ENCODE measurements at regions not wholly inside any gene's neighbourhood (a gene's known extent, or its start where the extent isn't known, plus 50 kb on each side); places are given as distances from the start of the nearest gene placed in this dataset.
A peak's percentile ranks its signal among the peaks of the same experiment; 100 is the strongest.

DNA sequence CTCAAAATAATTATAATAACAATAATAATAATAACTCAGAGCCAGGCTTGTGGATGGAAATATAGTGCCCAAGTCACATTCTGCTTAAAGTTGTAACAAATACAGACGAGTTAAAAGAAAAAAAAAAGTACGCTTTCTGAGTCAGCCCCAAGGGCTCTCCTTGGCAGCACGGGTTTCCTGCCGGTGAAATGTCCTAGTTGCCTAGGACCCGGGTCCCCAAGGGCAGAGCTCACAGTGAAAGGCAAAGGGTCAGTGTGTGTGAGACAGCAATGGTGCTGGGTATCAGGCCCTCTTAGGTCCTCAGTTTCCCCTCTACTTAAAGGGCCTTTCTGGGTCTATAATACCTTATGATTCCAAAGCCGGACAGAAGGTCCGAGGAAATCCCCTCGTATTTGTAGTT, 96.3 kb upstream of the CLMN start:
- no peak overlapping the region for H3K27ac ChIP-seq (ENCODE audit: insufficient read depth, low read depth, low read length, poor library complexity, severe bottlenecking)
- H3K27me3 ChIP-seq (ENCODE audit: control insufficient read depth, insufficient read depth, low read length, poor library complexity, severe bottlenecking) = no peaks in the 10 kb centered on the region
- H3K9me3 ChIP-seq (ENCODE audit: control insufficient read depth, low read length) = no peaks in the 10 kb centered on the region
- no peaks in the 10 kb centered on the region for H3K36me3 ChIP-seq (ENCODE audit: control insufficient read depth, insufficient read depth, low read length)
- no peak overlapping the region for H3K4me3 ChIP-seq (ENCODE audit: insufficient read depth, low read depth, low read length)
- WGBS, 2 experiments = 89 to 90% methylated on average over 8 of the region's 8 CpGs
- no peaks in the 10 kb centered on the region for H3K4me1 ChIP-seq (ENCODE audit: control insufficient read depth, insufficient read depth, low read length)

DNA sequence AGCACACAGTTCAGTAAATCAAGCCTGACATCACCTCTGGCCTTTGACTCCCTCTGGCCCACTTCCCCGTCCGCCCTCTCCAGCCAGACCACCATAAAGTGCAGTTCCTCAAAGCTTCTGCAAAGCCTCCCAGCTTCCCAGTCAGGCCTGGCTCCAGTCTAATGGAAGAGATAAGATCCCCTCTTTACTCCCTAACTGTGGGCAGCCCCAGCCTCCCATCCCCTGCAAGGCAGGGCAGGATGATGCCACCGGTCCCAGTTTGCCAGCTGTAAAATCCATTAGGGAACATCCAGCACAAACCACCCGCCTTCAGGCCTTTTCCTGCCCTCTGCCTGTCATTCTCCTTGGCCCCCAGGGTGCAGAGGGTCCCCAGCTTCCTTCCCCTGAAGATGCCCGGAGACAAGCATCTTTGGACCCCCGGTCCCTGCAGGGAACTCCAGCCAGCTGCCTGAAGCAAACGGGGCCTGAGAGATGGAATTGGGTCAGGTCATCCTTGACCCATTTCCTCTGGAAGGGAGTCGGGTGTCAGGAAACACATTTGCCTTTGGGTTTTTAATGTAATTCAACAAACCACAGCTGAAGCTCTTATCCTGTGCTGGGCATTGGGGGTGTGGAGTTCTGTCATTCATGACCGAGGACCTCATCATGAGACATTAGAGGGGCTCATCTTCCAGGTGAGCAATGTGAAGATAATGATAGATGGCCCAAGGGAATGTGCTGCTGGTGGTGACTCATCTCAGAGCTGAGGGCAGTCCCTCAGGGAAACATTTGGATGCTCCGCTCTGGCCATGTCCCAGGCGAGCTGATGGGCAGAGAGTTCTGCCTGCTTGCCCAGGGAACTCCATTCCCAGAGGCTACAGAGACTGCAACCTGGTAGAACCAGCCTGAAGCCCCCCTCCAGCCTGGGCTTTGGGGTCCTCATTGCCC, 93.8 kb upstream of the CLMN start:
- Histone ChIP-seq H3K36me3 (ENCODE audit: control insufficient read depth, insufficient read depth, low read length) (no peaks in the 10 kb centered on the region), H3K9me3 (ENCODE audit: control insufficient read depth, low read length) (no peaks in the 10 kb centered on the region), H3K27me3 (ENCODE audit: control insufficient read depth, insufficient read depth, low read length, poor library complexity, severe bottlenecking) (no peaks in the 10 kb centered on the region), H3K4me3 (ENCODE audit: insufficient read depth, low read depth, low read length) (no peak overlapping the region), H3K4me1 (ENCODE audit: control insufficient read depth, insufficient read depth, low read length) (peaks cover 7% of the 10 kb centered on the region), H3K27ac (ENCODE audit: insufficient read depth, low read depth, low read length, poor library complexity, severe bottlenecking) (no peak overlapping the region)
- 89% methylated on average over 11 of the region's 11 CpGs for WGBS, 2 experiments

GRCh38 chr14:95410838-95411237, 91.1 kb upstream of the CLMN start:
- WGBS, 2 experiments = 64 to 76% methylated on average over 2 of the region's 2 CpGs
- no peak overlapping the region for H3K4me3 ChIP-seq (ENCODE audit: insufficient read depth, low read depth, low read length)

GRCh38 chr14:95409477-95410272, 90.0 kb upstream of the CLMN start:
- 49 to 58% methylated on average over 12 of the region's 12 CpGs for WGBS, 2 experiments
- Histone ChIP-seq H3K4me1 (ENCODE audit: control insufficient read depth, insufficient read depth, low read length) (peaks cover 7% of the 10 kb centered on the region), H3K27ac (ENCODE audit: insufficient read depth, low read depth, low read length, poor library complexity, severe bottlenecking) (peak overlapping the region; percentile 36), H3K9me3 (ENCODE audit: control insufficient read depth, low read length) (no peaks in the 10 kb centered on the region), H3K27me3 (ENCODE audit: control insufficient read depth, insufficient read depth, low read length, poor library complexity, severe bottlenecking) (no peaks in the 10 kb centered on the region), H3K4me3 (ENCODE audit: insufficient read depth, low read depth, low read length) (no peak overlapping the region), H3K36me3 (ENCODE audit: control insufficient read depth, insufficient read depth, low read length) (no peaks in the 10 kb centered on the region)

More at GRCh38 chr14:95410838-95411237, 91.1 kb upstream of the CLMN start:
- H3K27ac ChIP-seq (ENCODE audit: insufficient read depth, low read depth, low read length, poor library complexity, severe bottlenecking) = no peak overlapping the region
- H3K36me3 ChIP-seq (ENCODE audit: control insufficient read depth, insufficient read depth, low read length) = no peaks in the 10 kb centered on the region
- no peaks in the 10 kb centered on the region for H3K27me3 ChIP-seq (ENCODE audit: control insufficient read depth, insufficient read depth, low read length, poor library complexity, severe bottlenecking)
- peaks cover 7% of the 10 kb centered on the region for H3K4me1 ChIP-seq (ENCODE audit: control insufficient read depth, insufficient read depth, low read length)
- H3K9me3 ChIP-seq (ENCODE audit: control insufficient read depth, low read length) = no peaks in the 10 kb centered on the region

DNA sequence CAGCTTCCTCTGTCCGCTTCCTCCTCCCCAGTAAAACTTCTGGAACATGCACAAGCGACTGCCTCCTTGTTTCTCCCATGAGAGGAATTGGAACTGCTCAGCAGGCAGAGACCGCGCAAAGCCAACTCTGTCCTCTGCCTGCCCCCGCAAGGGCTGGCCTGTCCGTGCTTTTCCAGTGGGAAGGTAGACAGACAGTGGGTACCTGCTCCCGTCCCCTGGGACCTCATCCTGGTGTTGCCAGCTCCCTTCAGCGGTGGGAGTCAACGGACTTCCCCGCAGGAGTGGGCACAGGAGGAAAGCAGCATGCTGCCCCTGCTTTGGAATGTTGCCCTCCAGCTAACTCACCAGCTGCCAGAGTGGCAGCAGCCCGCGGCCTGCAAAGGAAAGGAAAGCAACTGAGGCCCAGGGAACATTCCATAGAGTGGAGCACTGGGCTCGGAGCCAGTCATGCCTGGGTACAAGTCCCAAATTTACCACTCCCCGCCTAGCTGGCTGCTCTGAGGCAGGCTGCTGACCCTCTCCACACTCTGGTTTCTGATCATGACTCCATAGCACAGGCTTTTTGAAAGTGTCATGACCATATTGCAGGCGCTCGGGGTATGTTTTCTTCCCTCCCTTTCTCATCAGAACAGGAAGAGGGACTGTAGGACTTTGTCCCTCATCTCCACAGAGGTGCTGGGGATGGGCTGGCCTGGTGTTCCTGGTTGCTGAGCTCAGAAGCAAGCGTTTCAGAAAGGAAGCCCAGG, 89.2 kb upstream of the CLMN start:
- Histone ChIP-seq H3K4me3 (ENCODE audit: insufficient read depth, low read depth, low read length) (no peak overlapping the region), H3K27me3 (ENCODE audit: control insufficient read depth, insufficient read depth, low read length, poor library complexity, severe bottlenecking) (no peaks in the 10 kb centered on the region), H3K4me1 (ENCODE audit: control insufficient read depth, insufficient read depth, low read length) (peaks cover 7% of the 10 kb centered on the region), H3K27ac (ENCODE audit: insufficient read depth, low read depth, low read length, poor library complexity, severe bottlenecking) (no peak overlapping the region), H3K36me3 (ENCODE audit: control insufficient read depth, insufficient read depth, low read length) (no peaks in the 10 kb centered on the region), H3K9me3 (ENCODE audit: control insufficient read depth, low read length) (no peaks in the 10 kb centered on the region)
- 91 to 93% methylated on average over 17 of the region's 17 CpGs for WGBS, 2 experiments

GRCh38 chr14:95407354-95407753, 87.6 kb upstream of the CLMN start:
- Histone ChIP-seq H3K4me1 (ENCODE audit: control insufficient read depth, insufficient read depth, low read length) (peaks cover 7% of the 10 kb centered on the region), H3K27ac (ENCODE audit: insufficient read depth, low read depth, low read length, poor library complexity, severe bottlenecking) (no peak overlapping the region), H3K36me3 (ENCODE audit: control insufficient read depth, insufficient read depth, low read length) (no peaks in the 10 kb centered on the region), H3K9me3 (ENCODE audit: control insufficient read depth, low read length) (no peaks in the 10 kb centered on the region), H3K27me3 (ENCODE audit: control insufficient read depth, insufficient read depth, low read length, poor library complexity, severe bottlenecking) (no peaks in the 10 kb centered on the region), H3K4me3 (ENCODE audit: insufficient read depth, low read depth, low read length) (no peak overlapping the region)
- WGBS, 2 experiments = 95 to 96% methylated on average over 7 of the region's 8 CpGs

- Histone ChIP-seq H3K27ac (ENCODE audit: insufficient read depth, low read depth, low read length, poor library complexity, severe bottlenecking) (no peak overlapping the region), H3K36me3 (ENCODE audit: control insufficient read depth, insufficient read depth, low read length) (no peaks in the 10 kb centered on the region), H3K9me3 (ENCODE audit: control insufficient read depth, low read length) (no peaks in the 10 kb centered on the region), H3K4me3 (ENCODE audit: insufficient read depth, low read depth, low read length) (no peak overlapping the region), H3K4me1 (ENCODE audit: control insufficient read depth, insufficient read depth, low read length) (peaks cover 7% of the 10 kb centered on the region), H3K27me3 (ENCODE audit: control insufficient read depth, insufficient read depth, low read length, poor library complexity, severe bottlenecking) (no peaks in the 10 kb centered on the region)
- WGBS, 2 experiments = 83 to 85% methylated on average over 5 of the region's 5 CpGs
These were observed 87.1 kb upstream of the CLMN start for GRCh38 chr14:95406756-95407277.

- H3K36me3 ChIP-seq (ENCODE audit: control insufficient read depth, insufficient read depth, low read length) = no peaks in the 10 kb centered on the region
- H3K4me1 ChIP-seq (ENCODE audit: control insufficient read depth, insufficient read depth, low read length) = no peaks in the 10 kb centered on the region
- no peak overlapping the region for H3K27ac ChIP-seq (ENCODE audit: insufficient read depth, low read depth, low read length, poor library complexity, severe bottlenecking)
- H3K4me3 ChIP-seq (ENCODE audit: insufficient read depth, low read depth, low read length) = no peak overlapping the region
- no peaks in the 10 kb centered on the region for H3K27me3 ChIP-seq (ENCODE audit: control insufficient read depth, insufficient read depth, low read length, poor library complexity, severe bottlenecking)
- no peaks in the 10 kb centered on the region for H3K9me3 ChIP-seq (ENCODE audit: control insufficient read depth, low read length)
- WGBS, 2 experiments = 92 to 95% methylated on average over 7 of the region's 7 CpGs
These were observed 84.9 kb upstream of the CLMN start for GRCh38 chr14:95404583-95404982.

DNA sequence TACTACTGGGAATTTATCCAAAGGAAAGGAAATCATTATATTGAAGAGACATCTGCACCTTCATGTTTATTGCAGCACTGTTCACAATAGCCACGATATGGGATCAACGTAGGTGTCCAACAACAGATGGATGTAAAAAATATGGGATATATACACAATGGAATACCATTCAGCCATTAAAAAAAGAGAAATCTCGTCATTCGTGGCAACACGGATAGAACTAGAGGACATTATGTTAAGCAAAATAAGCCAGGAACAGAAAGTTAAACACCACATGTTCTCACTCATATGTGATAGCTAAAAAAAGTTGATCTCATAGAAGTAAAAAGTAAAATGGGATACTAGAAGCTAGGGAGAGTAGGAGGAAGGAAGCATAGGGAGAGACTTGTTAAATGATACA, 82.9 kb upstream of the CLMN start:
- H3K27me3 ChIP-seq (ENCODE audit: control insufficient read depth, insufficient read depth, low read length, poor library complexity, severe bottlenecking) = no peaks in the 10 kb centered on the region
- H3K4me1 ChIP-seq (ENCODE audit: control insufficient read depth, insufficient read depth, low read length) = no peaks in the 10 kb centered on the region
- no peaks in the 10 kb centered on the region for H3K36me3 ChIP-seq (ENCODE audit: control insufficient read depth, insufficient read depth, low read length)
- 77 to 93% methylated on average over 3 to 5 of the region's 5 CpGs for WGBS, 2 experiments
- no peak overlapping the region for H3K27ac ChIP-seq (ENCODE audit: insufficient read depth, low read depth, low read length, poor library complexity, severe bottlenecking)
- no peaks in the 10 kb centered on the region for H3K9me3 ChIP-seq (ENCODE audit: control insufficient read depth, low read length)
- no peak overlapping the region for H3K4me3 ChIP-seq (ENCODE audit: insufficient read depth, low read depth, low read length)

Measured in ectodermal cell (in vitro differentiated cells).